C4-2B (cell line): ENCODE measurements at regions not wholly inside any gene's neighbourhood (a gene's known extent, or its start where the extent isn't known, plus 50 kb on each side); places are given as distances from the start of the nearest gene placed in this dataset.

Source experiments
- CTCF ChIP-seq: fragments of 450-650 bp; conservative IDR thresholded peaks from 2 replicates; pipeline ENCODE4 v1.5.1; 2017; ENCODE audit warnings: mild to moderate bottlenecking
- ZFX ChIP-seq: fragments of 450-650 bp; IDR thresholded peaks from 2 replicates; pipeline ENCODE4 v1.6.1; 2017

DNA sequence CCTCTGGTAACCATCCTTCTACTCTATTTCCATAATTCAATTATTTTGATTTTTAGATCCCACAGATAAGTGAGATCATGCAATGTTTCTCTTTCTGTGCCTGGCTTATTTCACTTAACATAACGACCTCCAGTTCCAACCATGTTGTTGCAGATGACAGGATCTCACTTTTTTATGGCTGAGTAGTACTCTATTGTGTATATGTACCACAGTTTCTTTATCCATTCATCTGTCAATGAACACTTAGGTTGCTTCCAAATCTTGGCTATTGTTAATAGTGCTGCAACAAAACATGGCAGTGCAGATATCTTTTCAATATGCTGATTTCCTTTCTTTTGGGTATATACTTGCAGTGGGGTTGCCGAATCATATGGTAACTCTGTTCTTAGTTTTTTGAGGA is 286.4 kb upstream of the C11orf87 start:
- no peak for TF ChIP-seq CTCF
- TF ChIP-seq ZFX = no peak
